ENCODE measurements at regions not wholly inside any gene's neighbourhood (a gene's known extent, or its start where the extent isn't known, plus 50 kb on each side); places are given as distances from the start of the nearest gene placed in this dataset.

GRCh38 chr3:112747624-112748023 is 99.0 kb downstream of the CD200R1L start:
- intact Hi-C loops (cut with micrococcal nuclease): no loop called here
- no peak overlapping the region for H3K18ac ChIP-seq (ENCODE audit: low read depth, low read length)
- no peaks in the 10 kb centered on the region for H3K9me3 ChIP-seq (ENCODE audit: control insufficient read depth, insufficient read depth, low read length)
- no peak overlapping the region for H3K4me3 ChIP-seq (ENCODE audit: insufficient read depth, low read depth, low read length)
- no peak overlapping the region for H2BK5ac ChIP-seq (ENCODE audit: low read depth, low read length, poor library complexity, severe bottlenecking)
- BruUV-seq (replicated peaks): no TSS peak
- H2BK15ac ChIP-seq (ENCODE audit: low read depth, low read length): no peak overlapping the region
- no peak overlapping the region for H4K8ac ChIP-seq (ENCODE audit: low read depth in 2 of 2, low read length in 2 of 2)
- H3K79me1 ChIP-seq (ENCODE audit: low read depth in 1 of 2, low read length in 2 of 2): no peaks in the 10 kb centered on the region
- H2BK20ac ChIP-seq (ENCODE audit: low read depth, low read length): no peak overlapping the region
- ChIA-PET CTCF (interaction anchor here (3.1 kb wide), 1 partner anchor 13 kb away, joined by 10 read pairs; no protein-coding TSS in a partner anchor), POLR2A (ENCODE audit: unreplicated experiment) (no interaction called here)
- H3K4ac ChIP-seq (ENCODE audit: low read depth, low read length): no peak overlapping the region
- no peak overlapping the region for H2AK9ac ChIP-seq (replicated peaks; ENCODE audit: low read depth, low read length, poor library complexity)
- H4K91ac ChIP-seq (ENCODE audit: insufficient read depth, low read depth, low read length): no peak overlapping the region
- dilution Hi-C loops (cut with HindIII; ENCODE audit: low sequenced_read_pairs, unreplicated experiment): no loop called here
- no peak overlapping the region for H2AFZ ChIP-seq (replicated peaks; ENCODE audit: low read length, poor library complexity)
- no peak overlapping the region for H4K5ac ChIP-seq (ENCODE audit: low read depth, low read length)
- H3K9me1 ChIP-seq (ENCODE audit: insufficient read depth, low read length): no peaks in the 10 kb centered on the region
- H2AK5ac ChIP-seq (ENCODE audit: low read depth, low read length): no peak overlapping the region
- no peak overlapping the region for H3K9ac ChIP-seq (ENCODE audit: low read depth, low read length)
- H3K4me1 ChIP-seq (ENCODE audit: control insufficient read depth, insufficient read depth, low read length): peaks cover 2% of the 10 kb centered on the region; the same call in 1 of the 2 replicates
- no peaks in the 10 kb centered on the region for H4K20me1 ChIP-seq (ENCODE audit: insufficient read depth, low read length)
- TF ChIP-seq ELK1 (IDR thresholded peaks at IDR 0.05; ENCODE audit: borderline replicate concordance, low read depth, low read length) (no peak), RFX5 (IDR thresholded peaks at IDR 0.05; ENCODE audit: low read depth, low read length) (no peak), SMC3 (IDR thresholded peaks at IDR 0.05; ENCODE audit: low read depth, low read length) (no peak), CHD1 (IDR thresholded peaks at IDR 0.05; ENCODE audit: low read depth, low read length) (no peak), POLR2A (IDR thresholded peaks at IDR 0.05; ENCODE audit: low read depth, low read length) (no peak), BHLHE40 (IDR thresholded peaks at IDR 0.05; ENCODE audit: low read depth, low read length) (no peak), FOS (IDR thresholded peaks at IDR 0.05; ENCODE audit: low read depth, low read length) (no peak), MAFK (IDR thresholded peaks at IDR 0.05; ENCODE audit: low read depth, low read length) (no peak), CEBPB (IDR thresholded peaks at IDR 0.05; ENCODE audit: low read depth, low read length) (no peak), MAZ (IDR thresholded peaks at IDR 0.05; ENCODE audit: borderline replicate concordance, low read depth, low read length) (no peak), NFE2L2 (IDR thresholded peaks at IDR 0.05; ENCODE audit: low read depth, low read length) (no peak), RCOR1 (IDR thresholded peaks at IDR 0.05; ENCODE audit: insufficient replicate concordance, low read length) (no peak), MXI1 (IDR thresholded peaks at IDR 0.05; ENCODE audit: borderline replicate concordance, low read depth, low read length) (no peak), USF2 (IDR thresholded peaks at IDR 0.05; ENCODE audit: low read depth, low read length) (no peak), CTCF (conservative IDR thresholded peaks at IDR 0.05; ENCODE audit: low read depth, low read length) (no peak), RAD21 (IDR thresholded peaks at IDR 0.05; ENCODE audit: low read length) (no peak)
- H3K36me3 ChIP-seq (ENCODE audit: control insufficient read depth, insufficient read depth, low read length): no peaks in the 10 kb centered on the region
- no peaks in the 10 kb centered on the region for H3K27me3 ChIP-seq (ENCODE audit: control insufficient read depth, insufficient read depth, low read length)
- ATAC-seq (ENCODE audit: low read depth) (no peak), DNase-seq (no peak)
- H3K27ac ChIP-seq (ENCODE audit: insufficient read depth, low read length): no peak overlapping the region
- no CpG with 5 or more reads among the region's 3 CpGs for WGBS, 2 experiments (ENCODE audit: extremely low coverage in 2 of 2, insufficient read length in 1 of 2)
- H2BK120ac ChIP-seq (ENCODE audit: low read depth, low read length): no peak overlapping the region
- H3K23ac ChIP-seq (ENCODE audit: low read depth, low read length): no peak overlapping the region
- H3K4me2 ChIP-seq (ENCODE audit: low read depth, low read length): no peak overlapping the region
- in situ Hi-C loops (cut with MboI; ENCODE audit: low sequenced_read_pairs): no loop called here
- H3K14ac ChIP-seq (replicated peaks; ENCODE audit: low read depth, low read length): no peak overlapping the region
- H3K56ac ChIP-seq (ENCODE audit: extremely low read depth, insufficient read depth, low read length): no peak overlapping the region

Data from IMR-90 (cell line).